Activated T-cell treated with anti-CD3 and anti-CD28 coated beads for 24 hours (primary cell): ENCODE measurements at regions not wholly inside any gene's neighbourhood (a gene's known extent, or its start where the extent isn't known, plus 50 kb on each side); places are given as distances from the start of the nearest gene placed in this dataset.
"Not testable (repeated sequence)": the region's sequence is repeated elsewhere in the genome, so short reads cannot be mapped to it uniquely, and the experiment has no call there.

Experiments used
- DNase-seq: peaks from one replicate; pipeline ENCODE4 v3.0.0-alpha.2; 2020; ENCODE audit warnings: low read depth

- DNase-seq, result no peak
These were observed 111.9 kb upstream of the FST start for GRCh38 chr5:53368516-53368915.

DNA sequence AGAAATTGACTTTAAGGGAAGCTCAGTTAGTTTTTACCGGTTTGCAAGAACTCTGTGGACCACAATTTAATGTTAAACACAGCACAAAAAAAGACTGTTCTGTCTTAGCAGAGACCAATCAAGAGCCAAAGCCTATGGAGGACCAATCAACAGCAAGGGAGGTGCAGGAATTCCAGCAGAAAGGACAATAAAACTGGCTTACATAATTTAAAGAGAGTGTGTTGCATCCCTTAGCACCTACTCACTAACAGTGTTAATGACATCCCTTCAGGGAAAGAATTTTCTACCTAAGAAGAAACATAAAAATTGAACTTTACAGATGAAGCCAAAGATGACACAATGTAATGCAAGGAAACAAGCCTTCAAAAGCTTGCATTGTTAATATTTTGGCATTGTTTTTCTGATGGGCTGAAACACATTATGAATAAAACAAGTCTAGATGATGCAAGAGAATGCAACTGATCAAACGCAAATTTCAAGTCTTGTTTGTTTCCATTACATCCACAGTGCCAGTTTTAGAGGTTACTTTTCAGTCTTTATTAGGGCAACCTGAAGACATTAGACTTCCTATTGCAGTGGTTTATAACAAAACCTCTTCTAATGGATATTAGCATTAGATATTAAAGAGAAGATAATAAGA, 111.3 kb upstream of the FST start:
- no peak for DNase-seq

GRCh38 chr5:53369681-53370080, 110.7 kb upstream of the FST start:
- no peak for DNase-seq

GRCh38 chr5:53373451-53374158, 106.8 kb upstream of the FST start:
- DNase-seq, result no peak

DNA sequence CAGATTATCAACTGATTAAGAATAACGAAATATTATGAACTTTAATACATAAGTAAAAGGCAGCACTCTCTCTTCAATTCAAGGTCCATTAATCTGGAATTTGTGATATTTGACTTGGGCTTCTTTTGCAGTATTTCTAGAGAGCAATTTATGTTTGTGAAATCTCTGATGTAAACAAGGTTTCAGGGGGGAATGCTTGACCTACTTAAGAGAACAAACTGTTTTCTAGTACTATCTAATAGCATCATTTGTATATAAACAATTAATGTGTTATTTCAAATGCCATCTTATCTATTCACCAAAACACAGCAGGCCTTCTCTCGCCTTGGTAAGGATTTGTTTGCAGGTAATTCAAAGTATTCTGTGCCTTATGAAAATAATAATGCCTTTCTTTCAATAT, 103.6 kb upstream of the FST start:
- no peak for DNase-seq

DNA sequence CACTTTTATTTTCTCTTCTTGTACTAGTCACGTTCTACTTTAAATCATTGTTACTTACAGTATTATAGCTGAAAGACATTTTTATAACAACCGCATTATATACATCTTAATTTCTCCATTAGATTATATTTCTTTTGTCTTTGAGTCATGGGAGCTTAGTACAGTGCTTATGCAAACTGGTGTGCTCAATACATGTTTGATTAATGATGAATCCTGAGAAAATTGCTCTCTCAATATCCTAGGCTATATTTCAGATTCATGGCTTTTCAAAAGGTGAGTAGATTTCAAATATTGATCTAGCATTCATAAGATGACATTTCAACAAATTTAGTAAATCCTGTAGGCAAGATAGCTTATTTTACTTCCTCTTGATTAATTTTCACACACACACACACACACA, 102.2 kb upstream of the FST start:
- DNase-seq, result no peak

DNA sequence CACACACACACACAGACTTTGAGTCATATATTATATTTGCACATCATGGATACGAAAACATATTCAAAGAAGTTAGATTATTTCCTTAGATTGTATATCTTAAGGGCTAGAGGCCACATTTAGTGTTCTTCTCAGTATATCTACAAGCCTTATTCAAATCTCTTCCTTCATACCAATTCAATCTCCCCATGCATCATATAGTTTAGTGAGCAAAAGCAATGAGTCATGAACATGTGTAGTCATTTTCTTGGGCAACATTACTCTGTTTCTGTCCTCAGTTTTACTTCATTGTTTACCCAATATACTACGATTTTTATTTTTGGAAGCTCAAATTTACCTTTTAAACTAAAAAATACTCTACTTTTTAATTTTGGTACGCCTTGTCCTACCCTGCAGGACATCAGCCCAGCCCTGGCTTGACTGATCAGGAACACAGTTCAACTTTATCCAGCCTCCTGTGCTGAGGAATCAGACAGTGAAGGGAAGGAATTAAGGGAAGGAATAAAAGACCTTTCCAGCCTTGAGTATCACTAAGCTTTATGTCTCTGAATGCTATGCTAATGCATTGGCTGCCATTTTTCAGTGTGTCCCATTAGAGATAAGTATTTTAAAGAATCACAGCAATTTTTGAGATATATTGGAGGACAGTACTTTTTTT, 101.7 kb upstream of the FST start:
- DNase-seq, result no peak

DNA sequence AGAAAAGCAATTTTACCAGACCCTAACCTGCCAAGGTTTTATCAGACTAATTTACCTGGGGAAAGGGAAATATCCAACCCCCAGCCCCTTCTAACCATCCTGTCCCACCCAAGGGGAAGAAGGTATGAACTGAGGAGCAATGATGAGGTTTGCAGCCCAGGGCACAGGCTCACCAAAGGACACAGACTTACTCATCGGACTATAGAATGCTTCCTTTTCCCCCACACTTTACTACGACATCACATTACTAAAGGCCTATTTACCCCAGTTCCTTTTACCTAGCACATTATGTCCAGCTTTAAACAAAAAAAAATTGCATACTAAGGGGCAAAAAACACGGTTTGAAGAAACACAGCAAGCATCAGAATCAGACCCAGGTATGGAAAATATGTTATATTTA, 94.1 kb upstream of the FST start:
- no peak for DNase-seq

DNA sequence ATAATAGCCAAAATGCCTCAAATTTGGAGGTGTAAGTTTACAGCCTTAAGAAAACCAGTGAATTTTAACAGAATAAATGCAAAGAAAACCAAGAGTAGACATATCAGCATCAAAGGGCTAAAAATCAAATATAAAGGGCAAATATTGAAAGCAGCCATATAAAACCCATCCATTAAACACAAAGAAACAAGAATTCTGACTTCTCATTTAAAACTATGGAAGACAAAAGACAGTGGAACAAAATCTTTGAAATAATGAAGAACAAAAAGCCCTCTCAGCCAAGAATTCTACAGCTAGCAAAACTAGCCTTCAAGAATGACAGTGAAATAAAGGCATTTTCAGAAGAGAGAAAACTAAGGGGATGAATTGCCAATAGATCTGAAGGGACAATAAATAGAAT, 91.3 kb upstream of the FST start:
- DNase-seq, result no peak

DNA sequence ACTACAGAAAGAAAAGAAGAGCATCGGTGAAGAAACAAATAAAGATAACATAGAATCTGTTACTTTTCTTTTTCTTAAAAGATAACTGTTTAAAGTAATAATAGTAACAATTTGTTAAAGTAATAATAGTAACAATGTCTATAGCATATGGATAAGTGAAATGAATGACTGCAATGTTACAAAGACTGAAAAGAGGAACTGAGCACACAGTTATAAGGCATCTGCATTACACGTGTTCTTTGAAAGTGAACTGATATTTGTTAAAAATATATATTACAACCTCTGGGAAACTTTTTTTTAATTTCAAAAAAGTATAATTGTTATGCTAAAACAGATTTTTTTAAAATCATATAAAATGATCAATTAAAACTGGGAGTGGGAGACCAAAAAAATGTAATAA, 88.4 kb upstream of the FST start:
- DNase-seq, result no peak

GRCh38 chr5:53394808-53395207, 85.6 kb upstream of the FST start:
- DNase-seq, result no peak

DNA sequence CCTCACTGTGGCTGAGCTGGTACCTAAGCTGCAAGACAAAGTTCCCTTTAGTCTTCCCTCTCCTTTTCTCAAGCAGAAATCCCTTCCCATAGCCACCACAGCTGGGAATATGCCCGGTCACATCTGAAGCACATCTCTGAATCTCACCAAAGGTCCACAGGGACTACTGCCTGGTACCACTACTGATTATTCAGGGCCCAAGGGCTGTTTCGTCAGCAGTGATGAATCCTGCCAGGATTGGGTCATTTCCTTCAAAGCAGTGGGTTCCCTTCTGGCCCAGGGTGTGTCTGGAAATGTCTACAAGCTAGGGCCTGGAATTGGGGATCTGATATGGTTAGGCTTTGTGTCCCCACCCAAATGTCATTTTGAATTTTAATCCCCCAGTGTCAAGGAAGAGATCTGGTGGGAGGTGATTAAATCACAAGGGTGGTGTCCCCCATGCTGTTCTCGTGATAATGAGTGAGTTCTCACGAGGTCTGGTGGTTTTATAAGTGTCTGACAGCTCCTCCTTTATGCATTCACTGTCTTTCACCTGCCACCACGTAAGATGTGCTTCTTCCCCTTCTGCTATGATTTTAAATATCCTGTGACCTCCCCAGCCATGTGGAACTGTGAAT, 83.2 kb upstream of the FST start:
- DNase-seq, result no peak

DNA sequence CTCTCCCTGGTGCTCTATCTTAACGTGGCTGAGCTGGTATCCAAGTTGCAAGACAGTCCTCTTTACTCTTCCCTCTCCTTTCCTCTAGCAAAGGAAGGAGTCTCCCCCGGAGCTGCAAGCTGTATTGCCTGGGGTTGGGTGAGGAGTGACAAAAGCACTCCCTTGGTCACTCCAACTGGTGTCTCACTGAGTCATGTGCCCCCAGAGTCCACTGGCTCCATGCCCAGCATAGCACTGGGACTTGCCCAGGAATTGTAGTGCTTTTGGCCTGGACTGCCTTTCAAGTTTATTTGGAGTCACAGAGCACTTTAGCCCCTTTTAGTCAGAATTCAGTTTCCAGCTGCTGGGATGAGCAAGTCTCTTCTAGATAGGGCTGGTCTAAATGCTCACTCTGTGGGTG, 82.6 kb upstream of the FST start:
- DNase-seq, result no peak

- DNase-seq, result no peak
These were observed 80.3 kb upstream of the FST start for GRCh38 chr5:53399926-53400697.

DNA sequence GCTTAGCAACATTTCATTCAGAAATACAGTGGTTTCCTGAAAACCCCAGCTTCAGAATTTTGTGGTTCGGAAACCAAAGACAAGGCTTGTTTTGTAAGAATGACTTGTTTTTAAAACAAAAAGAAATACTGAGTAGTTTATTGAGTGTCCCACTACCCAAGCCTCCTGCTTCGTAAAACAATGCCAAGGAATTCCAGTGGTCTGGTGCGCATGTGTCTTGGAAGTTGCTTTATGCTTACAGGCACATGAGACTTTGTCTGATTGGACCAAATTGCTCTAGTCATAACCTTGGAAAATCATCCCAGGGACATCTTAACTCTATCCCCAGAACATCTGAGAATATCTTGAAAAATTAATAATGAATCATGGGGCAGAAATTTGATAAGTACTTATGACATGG, 77.1 kb upstream of the FST start:
- no peak for DNase-seq

DNA sequence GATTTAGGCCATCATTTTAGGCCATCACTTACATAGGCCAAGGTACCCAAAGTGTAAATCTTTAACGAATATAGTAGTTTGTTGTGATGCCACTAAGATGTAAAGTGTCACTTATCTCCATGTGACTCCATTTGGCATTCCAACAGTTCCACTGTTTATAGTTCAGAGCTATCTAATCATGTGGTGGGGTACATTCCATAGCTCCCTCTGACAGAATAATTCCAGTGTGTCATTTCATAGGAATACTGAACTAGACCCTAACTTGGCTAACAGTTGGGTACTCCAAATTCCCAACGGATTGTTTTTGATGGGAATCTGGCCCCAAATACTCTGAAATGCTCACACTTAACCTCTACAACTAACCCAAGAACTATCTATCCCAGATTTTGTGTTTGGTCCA, 76.7 kb upstream of the FST start:
- DNase-seq, result no peak

DNA sequence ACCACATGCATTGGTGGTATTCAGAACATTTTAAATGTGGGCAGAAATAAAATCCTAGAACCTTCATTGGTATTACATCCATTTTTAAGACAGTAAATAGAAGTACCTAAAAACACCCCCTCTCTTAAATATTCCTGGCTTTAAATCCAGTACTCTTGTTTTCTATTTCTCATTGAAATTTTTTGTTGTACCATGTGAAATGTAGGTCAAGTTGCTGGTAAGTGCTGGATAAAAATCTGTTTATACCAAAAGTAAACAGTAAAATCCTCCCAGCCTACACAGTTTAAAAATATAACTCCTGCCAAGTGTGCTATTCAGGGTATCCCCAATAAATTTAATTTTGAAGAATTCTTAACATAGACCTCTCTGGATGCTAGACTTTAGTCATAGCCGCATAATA, 75.0 kb upstream of the FST start:
- no peak for DNase-seq

- DNase-seq, result no peak
These were observed 73.7 kb upstream of the FST start for GRCh38 chr5:53406630-53407316.

- DNase-seq, result no peak
These were observed 73.1 kb upstream of the FST start for GRCh38 chr5:53407373-53407772.

- DNase-seq, result no peak
These were observed 69.0 kb upstream of the FST start for GRCh38 chr5:53411388-53411787.

- not testable (repeated sequence) for DNase-seq
These were observed 67.9 kb upstream of the FST start for GRCh38 chr5:53412499-53412898.
